Activated CD8-positive, alpha-beta memory T cell treated with anti-CD3 and anti-CD28 coated beads for 1 hour (primary cell): ENCODE measurements at regions not wholly inside any gene's neighbourhood (a gene's known extent, or its start where the extent isn't known, plus 50 kb on each side); places are given as distances from the start of the nearest gene placed in this dataset.

Experiments used
- DNase-seq, 2 donors: peaks; one replicate each; pipeline ENCODE4 v3.0.0-alpha.2; 2020; ENCODE audit warnings: low read depth in 1 of 2; ENCODE audit errors: extremely low read depth in 1 of 2

DNA sequence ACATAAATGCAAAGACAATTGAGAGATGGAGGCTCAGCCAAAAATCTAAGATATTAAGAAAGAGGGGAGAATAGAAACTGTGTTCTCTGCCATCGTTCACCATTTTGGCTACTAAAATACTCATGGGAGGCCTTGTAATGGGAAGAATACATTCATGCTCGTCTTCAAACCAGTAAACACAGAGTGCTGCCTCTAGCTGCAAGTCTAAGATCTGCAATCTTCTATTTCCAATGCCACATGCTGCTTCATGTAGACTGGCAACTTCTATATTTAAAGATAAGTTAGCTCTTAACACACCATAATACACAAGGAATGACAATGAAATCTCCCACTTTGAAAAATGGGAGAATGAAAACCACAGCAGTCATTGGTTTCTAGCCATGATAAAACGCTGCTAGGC is 387.3 kb downstream of the HS3ST3B1 start:
- no peak for DNase-seq

DNA sequence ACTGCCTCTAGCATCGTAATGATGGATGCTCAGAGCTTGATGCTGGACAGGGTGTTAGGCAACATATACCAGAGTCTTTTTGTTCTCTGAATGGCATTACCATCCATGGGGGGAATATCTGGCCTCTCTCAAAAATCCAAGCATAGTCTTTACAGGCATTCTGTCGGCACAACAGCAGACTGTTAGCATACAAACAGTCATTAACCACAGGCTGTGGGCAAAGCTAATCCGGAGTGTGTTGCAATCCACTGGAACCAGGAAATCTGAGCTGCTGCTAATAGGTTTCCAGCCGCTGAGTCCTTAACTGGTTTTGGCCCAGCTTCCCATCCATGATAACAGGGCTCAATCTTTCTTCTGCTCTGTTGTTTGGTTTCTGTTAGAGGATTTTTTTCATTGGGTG is 371.9 kb downstream of the HS3ST3B1 start:
- DNase-seq = no peak

DNA sequence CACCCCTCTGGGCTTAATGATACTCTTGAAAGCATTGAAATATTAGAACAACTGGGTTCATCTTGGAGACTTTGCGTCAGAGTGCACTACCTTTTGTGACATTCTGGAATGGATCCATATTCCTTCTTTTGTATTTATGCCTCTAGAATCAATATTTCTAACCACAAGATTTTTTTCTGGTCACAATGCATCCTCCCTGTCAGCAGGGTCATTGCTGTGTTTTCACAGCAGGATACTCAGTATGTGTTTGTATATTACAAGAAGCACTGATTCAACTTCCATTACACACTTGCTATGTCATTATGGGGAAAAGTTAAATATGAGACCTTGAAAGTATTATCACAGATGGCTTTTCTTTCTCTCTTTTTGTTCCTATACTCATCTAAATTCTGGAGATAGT is 370.0 kb downstream of the HS3ST3B1 start:
- no peak for DNase-seq

DNA sequence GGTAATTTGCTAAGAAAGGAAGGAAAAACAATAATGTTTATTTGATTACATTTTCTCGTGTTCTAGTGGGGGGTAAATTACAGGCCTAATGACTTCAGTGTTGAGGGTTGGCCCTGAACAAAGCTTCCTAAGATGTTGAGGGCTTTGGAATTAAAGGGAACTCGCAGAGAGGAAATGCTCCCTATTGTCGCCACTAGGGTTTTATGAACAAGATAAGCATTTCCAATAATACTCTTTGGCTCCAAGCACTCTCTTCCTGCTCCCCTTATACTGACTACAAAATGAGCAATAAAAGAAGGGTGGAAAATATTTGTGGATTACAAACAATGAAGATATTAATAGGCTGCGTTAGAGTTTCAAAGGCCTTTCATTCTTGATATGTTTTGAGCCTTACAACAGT is 363.6 kb downstream of the HS3ST3B1 start:
- DNase-seq = no peak

DNA sequence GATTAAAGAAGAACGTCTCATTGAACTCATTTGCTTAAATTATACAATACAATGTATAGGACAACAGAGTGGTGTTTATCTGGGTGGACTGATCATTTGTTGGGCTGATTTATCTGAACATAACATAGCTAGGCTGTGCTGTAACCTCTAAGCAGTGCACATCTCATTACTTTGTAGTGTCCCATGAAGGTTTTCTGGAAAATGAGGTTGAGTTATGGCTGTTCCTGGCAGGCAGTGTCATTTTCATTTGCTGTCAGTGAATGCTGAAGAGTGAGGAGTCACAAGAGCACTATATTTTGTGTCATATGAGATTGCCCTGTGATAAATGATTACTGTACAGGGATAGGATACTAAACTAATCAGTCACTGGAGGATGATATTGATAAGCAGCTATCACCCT is 340.2 kb downstream of the HS3ST3B1 start:
- DNase-seq = no peak

DNA sequence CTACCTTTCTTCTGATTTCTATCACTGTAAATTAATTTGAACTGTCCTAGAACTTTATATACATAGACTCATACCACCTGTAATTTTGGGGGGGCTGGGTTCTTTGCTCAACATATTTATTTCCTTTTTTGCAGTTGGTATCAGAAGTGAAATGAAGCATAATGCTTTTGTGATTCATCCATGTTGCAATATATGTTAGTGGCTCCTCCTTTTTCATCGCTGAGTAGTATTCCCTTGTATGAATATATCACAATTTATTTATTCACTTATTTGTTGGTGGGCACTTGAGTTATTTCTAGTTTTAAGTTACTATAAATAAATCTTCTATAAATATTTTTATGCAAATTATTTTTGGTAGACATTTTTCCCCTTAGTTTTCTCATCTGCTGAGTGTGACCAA is 336.4 kb downstream of the HS3ST3B1 start:
- no peak for DNase-seq

DNA sequence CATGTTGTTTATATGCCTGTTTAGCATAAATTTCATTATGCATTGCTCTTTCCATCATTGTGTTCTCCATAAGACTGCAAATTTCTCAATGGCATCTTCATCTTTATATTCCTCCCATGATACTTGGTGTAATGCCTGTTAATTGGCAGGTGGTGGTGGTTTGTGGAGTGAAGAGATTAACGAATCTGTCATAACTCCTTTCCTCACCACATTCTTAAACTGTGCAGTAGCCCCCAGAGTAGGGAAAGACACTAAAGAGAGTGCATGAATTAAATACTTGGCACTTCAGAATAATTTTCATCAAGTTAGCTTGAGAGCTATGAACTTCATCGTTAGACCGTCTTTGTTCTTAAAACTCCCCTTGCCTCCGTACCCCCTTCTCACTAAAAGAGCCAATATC is 329.7 kb downstream of the HS3ST3B1 start:
- no peak for DNase-seq

DNA sequence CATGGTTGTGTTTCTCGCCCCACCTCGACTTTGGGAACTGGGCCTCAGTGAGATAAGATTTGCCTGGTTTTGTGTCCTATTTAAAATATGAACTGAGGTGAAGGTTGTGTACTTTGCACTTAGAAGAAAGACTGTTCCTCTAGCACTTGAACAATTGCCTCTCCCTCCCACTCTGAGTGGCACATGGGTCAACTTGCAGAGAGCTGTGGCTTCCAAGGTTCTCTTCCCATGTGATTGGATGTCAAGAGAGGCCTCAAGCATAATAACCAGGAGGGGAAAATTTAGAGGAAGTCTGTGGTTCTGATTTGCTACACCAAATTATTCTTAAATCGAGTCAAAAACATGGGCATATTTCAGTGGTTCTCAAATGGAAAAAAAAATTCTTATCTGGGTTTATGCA is 329.2 kb downstream of the HS3ST3B1 start:
- DNase-seq = no peak

DNA sequence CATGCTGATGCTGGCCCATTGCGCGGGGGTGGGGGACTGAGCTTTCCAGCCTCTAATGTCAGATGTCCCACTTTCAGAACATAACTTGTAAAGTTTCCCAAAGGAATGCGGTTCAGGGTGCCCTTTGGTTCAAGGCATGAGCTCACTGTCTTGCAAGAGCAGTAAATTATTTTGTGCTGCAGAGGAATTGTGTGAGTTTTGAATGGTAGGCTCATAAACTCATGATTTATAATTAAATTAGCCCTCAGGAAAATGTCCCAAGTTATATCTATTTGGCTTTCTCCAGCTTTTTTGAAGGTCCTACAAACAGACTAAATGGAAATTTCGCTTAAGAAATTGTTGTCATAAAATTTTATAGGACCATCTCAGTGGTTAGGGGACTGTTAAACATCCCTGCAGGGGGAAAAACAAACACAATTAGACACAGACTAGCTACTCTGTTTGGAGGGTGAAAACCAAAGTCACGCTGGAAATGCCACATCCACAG is 321.8 kb downstream of the HS3ST3B1 start:
- DNase-seq = no peak

DNA sequence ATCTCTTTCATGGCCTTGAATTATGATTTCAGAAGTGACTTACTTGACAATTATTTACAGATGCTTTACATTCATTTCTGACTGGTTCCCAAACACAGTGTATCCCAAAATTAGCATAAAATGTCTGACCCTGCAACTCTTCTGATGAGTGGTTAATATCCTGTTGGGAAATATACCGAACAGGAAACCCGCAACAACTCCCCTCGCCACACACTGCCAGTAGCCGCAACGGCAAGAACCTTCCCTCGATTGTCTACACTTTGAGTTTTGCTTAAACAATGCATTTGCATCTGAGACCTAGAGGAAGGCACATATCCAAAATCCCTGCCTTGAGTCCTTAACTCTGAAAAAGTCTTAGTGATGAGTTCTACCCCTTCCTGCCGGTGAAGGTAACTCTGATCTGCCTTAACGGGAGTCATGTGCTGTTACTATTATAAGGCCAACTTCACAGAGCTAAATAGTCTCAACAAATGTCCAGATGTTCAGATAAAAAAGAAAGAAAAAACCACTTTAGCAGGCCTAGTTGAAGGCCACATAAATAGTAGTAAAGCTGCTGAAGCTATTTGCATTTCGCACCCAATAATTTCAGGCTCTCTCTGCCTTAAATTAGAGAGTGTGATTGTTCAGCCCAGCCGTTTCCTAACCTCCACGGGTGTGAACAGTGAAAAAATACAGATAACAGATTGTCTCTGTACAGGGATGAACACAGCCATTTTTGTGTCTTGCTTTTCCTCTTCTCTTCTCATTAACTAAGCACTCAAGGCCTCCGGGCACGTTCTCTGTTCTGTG is 321.1 kb downstream of the HS3ST3B1 start:
- no peak for DNase-seq

DNA sequence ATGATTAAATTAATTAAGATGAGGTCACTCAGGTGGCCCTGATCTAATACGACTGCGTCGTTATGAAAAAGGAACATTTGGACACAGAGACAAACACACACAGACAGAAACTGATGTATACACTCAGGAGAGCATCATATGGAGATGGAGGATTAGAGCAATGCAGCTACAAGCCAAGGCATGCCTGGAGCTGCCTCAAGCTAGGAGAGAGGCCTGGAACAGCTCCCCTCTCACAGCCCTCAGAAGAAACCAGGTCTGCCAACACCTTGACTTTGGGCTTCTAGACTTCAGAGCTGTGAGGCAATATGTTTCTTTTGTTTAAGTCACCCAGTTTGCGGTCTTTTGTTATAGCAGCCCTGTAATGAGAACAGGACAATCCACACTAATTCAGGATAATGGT is 318.9 kb downstream of the HS3ST3B1 start:
- DNase-seq = no peak

DNA sequence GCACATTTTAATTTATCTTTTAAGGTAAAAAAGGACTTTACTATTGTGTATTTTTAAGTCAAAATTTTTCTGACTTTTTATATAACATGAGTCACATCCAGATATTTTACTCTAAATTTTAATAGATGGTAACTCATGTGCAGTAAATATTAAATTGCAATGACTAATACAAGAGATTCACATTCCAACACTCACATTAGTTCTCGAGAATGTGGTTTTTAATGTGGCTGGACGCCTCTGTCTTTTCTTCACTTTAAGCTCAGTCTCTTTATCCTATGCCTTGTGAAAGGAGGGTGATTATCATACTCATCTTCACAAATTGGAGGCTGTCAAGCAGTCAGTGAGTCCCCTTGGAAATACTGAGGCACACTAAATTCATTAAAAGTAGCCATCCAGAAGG is 315.6 kb downstream of the HS3ST3B1 start:
- DNase-seq = no peak

DNA sequence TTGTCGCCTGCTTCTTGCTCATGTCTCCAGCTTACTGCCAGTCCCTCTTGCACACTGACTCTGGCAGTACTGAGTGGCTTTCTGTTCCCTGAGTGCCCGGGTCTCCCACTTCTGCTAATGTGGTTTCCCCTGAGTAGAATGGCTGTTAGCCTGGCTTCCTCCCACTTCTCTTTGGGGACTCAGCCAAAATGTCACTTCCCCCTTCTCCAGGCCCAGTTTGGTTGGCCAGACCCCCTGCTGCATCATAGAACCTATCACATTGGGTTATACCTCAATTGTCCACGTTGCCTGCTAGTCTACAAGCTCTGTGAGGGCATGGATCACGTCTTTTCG is 304.4 kb downstream of the HS3ST3B1 start:
- no peak for DNase-seq

DNA sequence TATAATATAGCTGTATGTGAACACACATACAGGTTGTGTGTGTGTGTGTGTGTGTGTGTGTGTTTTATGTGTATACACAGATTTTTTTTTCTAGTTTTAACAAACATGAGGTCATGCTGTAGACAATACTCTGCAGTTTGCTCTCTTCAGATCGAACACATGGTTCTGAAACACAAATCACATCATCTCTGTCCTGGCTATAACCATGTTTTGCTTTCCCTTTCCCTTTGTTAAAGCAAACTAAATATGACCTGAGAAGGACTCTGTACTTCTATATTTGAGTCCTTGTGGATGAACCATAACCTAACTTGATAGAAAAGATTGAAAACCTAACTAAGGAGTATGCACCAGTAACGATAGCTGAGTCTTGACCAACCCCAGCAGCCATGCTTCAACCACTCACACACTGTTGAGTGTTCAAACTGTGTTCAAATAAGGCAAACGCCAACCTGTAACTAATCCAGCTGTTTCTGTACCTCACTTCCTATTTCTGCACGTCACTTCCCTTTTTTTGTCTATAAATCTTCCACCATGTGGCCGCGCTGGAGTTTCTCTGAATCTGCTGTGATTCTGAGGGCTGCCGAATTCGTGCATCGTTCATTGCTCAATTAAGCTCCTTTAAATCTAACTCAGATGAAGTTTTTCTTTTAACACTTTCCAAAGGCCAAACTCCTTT is 303.8 kb downstream of the HS3ST3B1 start:
- DNase-seq = no peak

DNA sequence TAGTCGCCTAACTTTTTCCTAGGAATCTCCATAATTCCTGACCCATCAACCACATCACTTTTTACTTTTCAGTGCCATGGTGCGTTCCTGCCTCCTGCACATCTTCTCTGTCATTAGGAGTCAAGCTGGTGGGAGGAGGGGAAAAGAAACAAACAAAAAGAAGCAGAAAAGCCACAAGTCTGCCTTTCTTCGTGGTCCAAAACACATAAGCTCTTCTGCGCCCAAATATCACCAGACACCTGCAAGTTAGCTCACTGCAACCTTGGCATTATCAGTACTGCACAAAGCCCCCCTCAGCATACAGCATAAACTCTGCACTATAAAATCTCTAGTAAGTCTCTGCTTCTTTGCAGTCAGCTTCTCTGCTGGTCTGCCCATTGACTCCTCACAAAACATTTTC is 295.3 kb downstream of the HS3ST3B1 start:
- no peak for DNase-seq

DNA sequence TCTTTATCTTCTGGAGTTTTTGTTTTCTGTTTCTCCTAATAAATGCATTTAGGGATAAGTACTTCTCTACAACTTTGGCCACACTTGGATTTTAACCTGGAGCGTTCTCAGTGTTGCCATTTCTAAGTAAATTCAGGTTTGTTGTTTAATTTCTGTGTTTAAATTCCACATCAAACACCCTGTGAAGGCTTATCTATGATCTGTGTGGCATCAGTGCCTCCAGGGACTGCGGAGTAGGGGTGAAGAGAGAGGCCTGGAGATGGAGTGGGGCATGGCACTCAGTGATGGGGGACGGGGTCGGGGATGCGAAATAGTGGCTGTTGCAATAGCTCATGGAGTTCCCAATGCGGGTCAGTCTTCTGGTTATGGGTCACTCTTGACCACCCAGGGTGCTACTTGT is 294.8 kb downstream of the HS3ST3B1 start:
- no peak for DNase-seq

DNA sequence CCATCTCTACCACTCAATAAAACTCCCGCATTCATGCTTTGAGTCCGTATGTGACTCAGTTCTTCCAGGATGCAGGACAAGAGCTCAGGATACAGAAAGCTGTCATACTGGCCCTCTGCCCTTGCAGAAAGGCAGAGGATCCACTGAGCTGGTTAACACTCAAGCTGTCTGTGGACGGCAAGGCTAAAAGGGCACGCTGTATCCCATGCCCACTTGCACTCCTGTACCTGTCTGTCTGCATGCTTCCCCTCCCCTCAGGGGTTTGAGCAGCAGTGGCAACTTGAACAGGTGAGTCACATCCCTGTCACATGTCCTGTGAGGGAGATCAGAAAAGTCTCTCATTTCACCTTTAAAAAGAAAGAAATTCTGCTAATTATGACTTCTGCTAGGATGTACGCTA is 293.8 kb downstream of the HS3ST3B1 start:
- no peak for DNase-seq

DNA sequence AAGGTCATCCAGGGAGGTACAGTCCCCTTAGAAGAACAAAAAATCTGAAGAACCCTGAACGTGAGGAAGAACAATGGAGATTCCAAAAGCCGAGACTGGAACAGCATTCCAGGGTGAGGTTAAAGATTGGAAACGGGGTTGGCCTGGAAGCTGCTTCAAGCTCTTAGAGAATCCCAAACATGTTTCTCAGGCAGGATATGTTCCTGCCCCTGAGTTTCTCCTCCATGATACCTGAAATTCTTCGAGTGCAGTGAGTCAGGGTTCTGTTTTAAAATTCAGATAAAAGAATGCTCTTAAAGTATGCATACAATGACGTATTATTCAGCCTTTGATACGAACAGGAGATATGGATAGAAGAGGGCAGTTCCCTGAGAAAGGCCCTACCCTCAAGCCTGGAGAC is 293.1 kb downstream of the HS3ST3B1 start:
- no peak for DNase-seq

DNA sequence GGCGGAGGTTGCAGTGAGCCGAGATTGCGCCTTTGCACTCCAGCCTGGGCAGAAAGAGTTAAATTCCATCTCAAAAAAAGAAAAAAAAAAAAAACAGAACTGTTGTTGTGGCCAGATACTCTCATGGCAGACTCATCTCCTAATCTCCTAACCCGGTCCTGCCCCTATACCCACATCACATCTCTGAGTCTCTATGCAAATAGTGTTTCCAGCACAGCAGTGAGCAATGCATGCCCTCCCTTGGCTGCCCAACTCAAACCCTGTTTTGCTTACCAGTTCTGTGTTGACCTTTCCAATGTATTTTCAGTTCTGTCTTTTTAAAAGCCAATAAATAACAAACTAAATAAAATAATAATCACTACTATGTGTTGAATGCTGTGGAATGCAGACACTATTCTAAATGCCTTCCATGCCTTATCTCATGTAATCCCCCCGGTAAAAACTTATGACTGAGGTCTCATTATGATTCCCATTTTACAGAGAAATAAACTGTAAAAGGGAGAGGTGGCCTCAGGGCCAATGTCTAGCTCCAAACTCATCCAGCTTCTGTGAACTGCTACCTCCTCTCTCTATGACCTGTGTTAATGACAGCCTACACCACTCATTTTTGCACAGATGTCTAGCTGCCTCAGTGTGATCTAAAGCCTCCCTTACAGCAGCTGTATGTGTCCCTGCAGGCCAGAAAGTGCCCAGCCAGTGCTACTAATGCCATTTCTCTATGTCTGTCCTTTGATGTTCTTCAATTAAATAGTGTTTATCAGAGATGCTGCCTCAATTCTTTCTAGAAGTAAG is 289.8 kb downstream of the HS3ST3B1 start:
- no peak for DNase-seq

DNA sequence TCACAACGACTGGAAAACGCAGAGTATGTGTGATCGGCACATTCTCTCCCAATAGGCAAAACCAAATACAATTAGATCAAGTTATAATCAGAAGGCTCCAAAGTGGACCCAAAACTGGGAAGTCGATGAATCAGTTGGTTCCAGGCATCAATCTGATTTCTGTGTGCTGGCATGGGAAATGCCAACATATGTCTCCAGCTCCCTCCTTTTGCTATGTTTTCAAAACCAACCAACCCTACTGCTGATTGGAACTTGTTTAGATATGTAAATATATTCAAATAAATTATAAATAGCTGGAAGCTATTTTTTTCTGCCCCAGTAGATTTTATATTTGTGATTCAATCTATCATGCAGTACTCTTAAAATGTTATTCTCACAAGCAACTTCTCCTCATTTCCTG is 284.2 kb downstream of the HS3ST3B1 start:
- no peak for DNase-seq

DNA sequence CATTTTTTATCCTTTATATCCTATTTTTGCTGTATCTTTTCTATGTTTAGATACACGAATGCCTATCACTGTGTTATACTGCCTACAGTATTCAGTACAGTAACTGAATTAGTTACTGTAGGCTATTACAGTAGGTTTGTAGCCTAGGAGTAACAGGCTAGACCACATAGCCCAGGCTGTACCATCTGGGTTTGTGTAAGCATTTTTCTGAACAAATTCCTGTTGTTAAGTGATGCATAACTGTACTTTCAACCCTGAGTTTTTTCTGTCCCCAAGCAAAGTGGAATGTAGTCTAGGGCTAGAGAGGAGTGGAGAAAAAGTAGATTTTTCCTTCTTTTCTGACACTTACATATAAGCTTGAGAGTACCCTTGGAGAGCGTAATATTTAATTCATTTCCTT is 282.1 kb downstream of the HS3ST3B1 start:
- DNase-seq = no peak
